Adipocyte (in vitro differentiated cells): ENCODE measurements at regions not wholly inside any gene's neighbourhood (a gene's known extent, or its start where the extent isn't known, plus 50 kb on each side); places are given as distances from the start of the nearest gene placed in this dataset.
A peak's percentile ranks its signal among the peaks of the same experiment; 100 is the strongest.

ENCODE experiments used
- DNase-seq: peaks from one replicate; pipeline ENCODE4 v3.0.0-alpha.2; 2015; ENCODE audit warnings: low read depth
- H3K27me3 ChIP-seq: replicated peaks from 2 replicates; pipeline ENCODE4 v1.7.0; 2013; ENCODE audit warnings: mild to moderate bottlenecking, low read length, moderate library complexity; ENCODE audit not compliant: control insufficient read depth, insufficient read depth
- H3K36me3 ChIP-seq: 2 replicates; pipeline ENCODE4 v1.7.0; 2013; ENCODE audit warnings: low read length, mild to moderate bottlenecking, moderate library complexity; ENCODE audit not compliant: control insufficient read depth, insufficient read depth, severe bottlenecking
- H3K4me1 ChIP-seq: 2 replicates; pipeline ENCODE4 v1.7.0; 2013; ENCODE audit warnings: mild to moderate bottlenecking, low read length, moderate library complexity; ENCODE audit not compliant: control insufficient read depth, insufficient read depth
- H3K4me3 ChIP-seq: 2 replicates; pipeline ENCODE4 v1.7.0; 2013; ENCODE audit warnings: mild to moderate bottlenecking, low read length, moderate library complexity
- H3K9ac ChIP-seq: 2 replicates; pipeline ENCODE4 v1.7.0; 2013; ENCODE audit warnings: mild to moderate bottlenecking, low read length, moderate library complexity
- H3K9me3 ChIP-seq: 2 replicates; pipeline ENCODE4 v1.7.0; 2013; ENCODE audit warnings: mild to moderate bottlenecking, low read length, moderate library complexity; ENCODE audit not compliant: control insufficient read depth

- no peaks in the 10 kb centered on the region for H3K9me3 ChIP-seq
- no peak for DNase-seq
Observed at GRCh38 chr2:42914860-42915259, 122.5 kb upstream of the HAAO start.

GRCh38 chr2:42914314-42914713, 121.9 kb upstream of the HAAO start:
- peaks cover 42% of the 10 kb centered on the region for H3K4me1 ChIP-seq
- no peak for DNase-seq
- no peak overlapping the region for H3K9ac ChIP-seq
- no peak overlapping the region for H3K4me3 ChIP-seq
- H3K27me3 ChIP-seq: no peaks in the 10 kb centered on the region
- H3K9me3 ChIP-seq: no peaks in the 10 kb centered on the region
- H3K36me3 ChIP-seq: no peaks in the 10 kb centered on the region

More at GRCh38 chr2:42914860-42915259, 122.5 kb upstream of the HAAO start:
- Histone ChIP-seq H3K36me3 (no peaks in the 10 kb centered on the region), H3K4me1 (peaks cover 44% of the 10 kb centered on the region), H3K4me3 (no peak overlapping the region), H3K27me3 (no peaks in the 10 kb centered on the region), H3K9ac (no peak overlapping the region)

GRCh38 chr2:42913280-42913878, 121.0 kb upstream of the HAAO start:
- H3K36me3 ChIP-seq: no peaks in the 10 kb centered on the region
- H3K9me3 ChIP-seq: no peaks in the 10 kb centered on the region
- H3K27me3 ChIP-seq: no peaks in the 10 kb centered on the region
- H3K9ac ChIP-seq: peak overlapping the region; percentile 5
- no peak overlapping the region for H3K4me3 ChIP-seq
- peaks cover 32% of the 10 kb centered on the region for H3K4me1 ChIP-seq
- DNase-seq: no peak

- H3K4me1 ChIP-seq: peaks cover 36% of the 10 kb centered on the region
- no peak overlapping the region for H3K9ac ChIP-seq
- no peak for DNase-seq
- H3K36me3 ChIP-seq: no peaks in the 10 kb centered on the region
- no peaks in the 10 kb centered on the region for H3K9me3 ChIP-seq
- no peak overlapping the region for H3K4me3 ChIP-seq
- no peaks in the 10 kb centered on the region for H3K27me3 ChIP-seq
Observed at GRCh38 chr2:42910645-42911405, 118.4 kb upstream of the HAAO start.

- no peaks in the 10 kb centered on the region for H3K9me3 ChIP-seq
- no peak for DNase-seq
Observed at GRCh38 chr2:42909966-42910365, 117.6 kb upstream of the HAAO start.

GRCh38 chr2:42908518-42909200, 116.3 kb upstream of the HAAO start:
- DNase-seq: peak; percentile 34
- no peaks in the 10 kb centered on the region for H3K9me3 ChIP-seq
- no peaks in the 10 kb centered on the region for H3K36me3 ChIP-seq
- no peak overlapping the region for H3K9ac ChIP-seq
- no peak overlapping the region for H3K4me3 ChIP-seq
- no peaks in the 10 kb centered on the region for H3K27me3 ChIP-seq
- H3K4me1 ChIP-seq: peaks cover 53% of the 10 kb centered on the region

More at GRCh38 chr2:42909966-42910365, 117.6 kb upstream of the HAAO start:
- Histone ChIP-seq H3K4me1 (peaks cover 45% of the 10 kb centered on the region), H3K36me3 (no peaks in the 10 kb centered on the region), H3K27me3 (no peaks in the 10 kb centered on the region), H3K4me3 (no peak overlapping the region), H3K9ac (peak overlapping the region; percentile 14)

GRCh38 chr2:42907835-42908234, 115.5 kb upstream of the HAAO start:
- no peak overlapping the region for H3K4me3 ChIP-seq

GRCh38 chr2:42906557-42907411, 114.4 kb upstream of the HAAO start:
- Histone ChIP-seq H3K4me3 (peak overlapping the region; percentile 41), H3K27me3 (no peaks in the 10 kb centered on the region), H3K9ac (peak overlapping the region; percentile 64), H3K36me3 (no peaks in the 10 kb centered on the region), H3K9me3 (no peaks in the 10 kb centered on the region), H3K4me1 (peaks cover 55% of the 10 kb centered on the region)
- DNase-seq: peak; percentile 89

More at GRCh38 chr2:42907835-42908234, 115.5 kb upstream of the HAAO start:
- no peaks in the 10 kb centered on the region for H3K36me3 ChIP-seq
- DNase-seq: no peak
- no peaks in the 10 kb centered on the region for H3K9me3 ChIP-seq
- peaks cover 54% of the 10 kb centered on the region for H3K4me1 ChIP-seq
- no peak overlapping the region for H3K9ac ChIP-seq
- H3K27me3 ChIP-seq: no peaks in the 10 kb centered on the region

GRCh38 chr2:42906111-42906556, 113.8 kb upstream of the HAAO start:
- H3K36me3 ChIP-seq: no peaks in the 10 kb centered on the region
- H3K4me3 ChIP-seq: peak overlapping the region; percentile 41
- no peaks in the 10 kb centered on the region for H3K27me3 ChIP-seq
- no peak for DNase-seq
- H3K4me1 ChIP-seq: peaks cover 59% of the 10 kb centered on the region
- no peaks in the 10 kb centered on the region for H3K9me3 ChIP-seq
- peak overlapping the region; percentile 64 for H3K9ac ChIP-seq

- Histone ChIP-seq H3K27me3 (no peaks in the 10 kb centered on the region), H3K9ac (peak overlapping the region; percentile 64), H3K36me3 (no peaks in the 10 kb centered on the region), H3K4me3 (peak overlapping the region; percentile 41), H3K9me3 (no peaks in the 10 kb centered on the region), H3K4me1 (peaks cover 57% of the 10 kb centered on the region)
- DNase-seq: peak; percentile 43
Observed at GRCh38 chr2:42905341-42906110, 113.1 kb upstream of the HAAO start.
